ENCODE measurements at regions not wholly inside any gene's neighbourhood (a gene's known extent, or its start where the extent isn't known, plus 50 kb on each side); places are given as distances from the start of the nearest gene placed in this dataset.
"Not testable (repeated sequence)": the region's sequence is repeated elsewhere in the genome, so short reads cannot be mapped to it uniquely, and the experiment has no call there.

- TF ChIP-seq CTCF, POLR2A (IDR thresholded peaks at IDR 0.05): not testable (repeated sequence)
Observed at GRCh38 chr14:105911848-105912292, 385.5 kb downstream of the TMEM121 start.
